ENCODE measurements at regions not wholly inside any gene's neighbourhood (a gene's known extent, or its start where the extent isn't known, plus 50 kb on each side); places are given as distances from the start of the nearest gene placed in this dataset.

- TF ChIP-seq CTCF (IDR thresholded peaks at IDR 0.05) = no peak
- H3K27me3 Mint-ChIP-seq (ENCODE audit: low read depth, poor library complexity) = no peaks in the 10 kb centered on the region
- no peaks in the 10 kb centered on the region for H3K4me1 Mint-ChIP-seq
- no peak for DNase-seq
- H3K4me3 Mint-ChIP-seq = no peak overlapping the region
- H3K9me3 Mint-ChIP-seq = peaks cover 3% of the 10 kb centered on the region
- no peak overlapping the region for H3K27ac Mint-ChIP-seq
- no peaks in the 10 kb centered on the region for H3K36me3 Mint-ChIP-seq (ENCODE audit: low read depth)
These were observed 393.8 kb downstream of the OMA1 start for GRCh38 chr1:58152697-58153096.

- no peak for TF ChIP-seq CTCF (IDR thresholded peaks at IDR 0.05)
- no peak for DNase-seq
These were observed 397.2 kb downstream of the OMA1 start for GRCh38 chr1:58149271-58149812.

GRCh38 chr1:58144698-58145270, 401.7 kb downstream of the OMA1 start:
- Mint-ChIP-seq H3K9me3 (peaks cover 10% of the 10 kb centered on the region), H3K27ac (no peak overlapping the region), H3K36me3 (ENCODE audit: low read depth) (no peaks in the 10 kb centered on the region), H3K4me3 (no peak overlapping the region), H3K27me3 (ENCODE audit: low read depth, poor library complexity) (peaks cover 8% of the 10 kb centered on the region), H3K4me1 (no peaks in the 10 kb centered on the region)
- TF ChIP-seq CTCF (IDR thresholded peaks at IDR 0.05) = no peak
- no peak for DNase-seq

More at GRCh38 chr1:58149271-58149812, 397.2 kb downstream of the OMA1 start:
- H3K9me3 Mint-ChIP-seq = peaks cover 3% of the 10 kb centered on the region
- no peaks in the 10 kb centered on the region for H3K4me1 Mint-ChIP-seq
- H3K27me3 Mint-ChIP-seq (ENCODE audit: low read depth, poor library complexity) = no peaks in the 10 kb centered on the region
- H3K36me3 Mint-ChIP-seq (ENCODE audit: low read depth) = no peaks in the 10 kb centered on the region
- H3K27ac Mint-ChIP-seq = no peak overlapping the region
- no peak overlapping the region for H3K4me3 Mint-ChIP-seq

GRCh38 chr1:58143972-58144697, 402.4 kb downstream of the OMA1 start:
- no peaks in the 10 kb centered on the region for H3K4me1 Mint-ChIP-seq
- TF ChIP-seq CTCF (IDR thresholded peaks at IDR 0.05) = no peak
- H3K27me3 Mint-ChIP-seq (ENCODE audit: low read depth, poor library complexity) = peaks cover 8% of the 10 kb centered on the region
- peaks cover 10% of the 10 kb centered on the region for H3K9me3 Mint-ChIP-seq
- no peak overlapping the region for H3K4me3 Mint-ChIP-seq
- H3K27ac Mint-ChIP-seq = no peak overlapping the region
- DNase-seq = no peak
- no peaks in the 10 kb centered on the region for H3K36me3 Mint-ChIP-seq (ENCODE audit: low read depth)

GRCh38 chr1:58136387-58136786, 410.1 kb downstream of the OMA1 start:
- Mint-ChIP-seq H3K27me3 (ENCODE audit: low read depth, poor library complexity) (peaks cover 6% of the 10 kb centered on the region), H3K4me1 (no peaks in the 10 kb centered on the region), H3K36me3 (ENCODE audit: low read depth) (peaks cover 4% of the 10 kb centered on the region), H3K27ac (no peak overlapping the region), H3K9me3 (peaks cover 21% of the 10 kb centered on the region), H3K4me3 (no peak overlapping the region)
- no peak for DNase-seq
- no peak for TF ChIP-seq CTCF (IDR thresholded peaks at IDR 0.05)

Data from nephron progenitor cell (in vitro differentiated cells).